WTC11 (cell line): ENCODE measurements at regions not wholly inside any gene's neighbourhood (a gene's known extent, or its start where the extent isn't known, plus 50 kb on each side); places are given as distances from the start of the nearest gene placed in this dataset.

ENCODE experiments used
- ATAC-seq: fragments of 200-7000 bp; cut with Tn5 transposase; 2 replicates; pipeline ENCODE4 v1.10.0; 2021; ENCODE audit warnings: mild to moderate bottlenecking, moderate library complexity
- CTCF ChIA-PET: fragments of 300-600 bp; sonication (Branson Sonifier 250); formaldehyde crosslinking; loops from one replicate; lab custom pipeline; 2021; ENCODE audit warnings: antibody characterized with exemption; lab: Charles Lee
- POLR2A ChIA-PET: fragments of 350-600 bp; sonication (Branson Sonifier 250); formaldehyde crosslinking; loops from one replicate; lab custom pipeline; 2021; ENCODE audit warnings: antibody characterized with exemption; lab: Charles Lee
- DNase-seq: peaks from one replicate; pipeline ENCODE4 v3.0.0; 2021; ENCODE audit warnings: low spot score
- H3K27ac Mint-ChIP-seq: 2 replicates; pipeline ENCODE4 v1.8.0; 2021; ENCODE audit warnings: mixed read lengths
- H3K27me3 Mint-ChIP-seq: 2 replicates; pipeline ENCODE4 v1.8.0; 2021; ENCODE audit warnings: low read depth, mild to moderate bottlenecking, moderate library complexity, mixed read lengths
- H3K36me3 Mint-ChIP-seq: 2 replicates; pipeline ENCODE4 v1.8.0; 2021; ENCODE audit warnings: mixed read lengths
- H3K4me1 Mint-ChIP-seq: 2 replicates; pipeline ENCODE4 v1.8.0; 2022; ENCODE audit warnings: mixed read lengths
- H3K4me3 Mint-ChIP-seq: 2 replicates; pipeline ENCODE4 v1.8.0; 2021; ENCODE audit warnings: mild to moderate bottlenecking, moderate library complexity, mixed read lengths
- H3K9me3 Mint-ChIP-seq: 2 replicates; pipeline ENCODE4 v1.8.0; 2021; ENCODE audit warnings: mixed read lengths
- ESRRA ChIP-seq: sonication (generic); formaldehyde crosslinking; IDR thresholded peaks from 2 replicates; pipeline ENCODE4 v1.8.1; 2022; ENCODE audit warnings: mild to moderate bottlenecking, missing genetic modification reagents, borderline replicate concordance
- ETV6 ChIP-seq: sonication (generic); formaldehyde crosslinking; IDR thresholded peaks from 2 replicates; pipeline ENCODE4 v1.8.1; 2022; ENCODE audit warnings: mild to moderate bottlenecking, missing genetic modification reagents
- FOXJ3 ChIP-seq: sonication (generic); formaldehyde crosslinking; IDR thresholded peaks from 2 replicates; pipeline ENCODE4 v1.9.0; 2021; ENCODE audit warnings: missing genetic modification reagents, mild to moderate bottlenecking, borderline replicate concordance
- FOXP1 ChIP-seq: sonication (generic); formaldehyde crosslinking; IDR thresholded peaks from 2 replicates; pipeline ENCODE4 v1.8.0; 2022; ENCODE audit warnings: missing genetic modification reagents, mild to moderate bottlenecking, moderate library complexity, borderline replicate concordance
- JUN ChIP-seq: sonication (generic); formaldehyde crosslinking; IDR thresholded peaks from 2 replicates; pipeline ENCODE4 v1.8.0; 2023; ENCODE audit warnings: mild to moderate bottlenecking, missing genetic modification reagents
- MXD4 ChIP-seq: fragments of 250-450 bp; sonication (Bioruptor Pico); IDR thresholded peaks from 2 replicates; pipeline ENCODE4 v1.8.0; 2021; ENCODE audit warnings: mild to moderate bottlenecking, moderate library complexity, borderline replicate concordance
- NR1H2 ChIP-seq: sonication (generic); formaldehyde crosslinking; IDR thresholded peaks from 2 replicates; pipeline ENCODE4 v1.9.0; 2021; ENCODE audit warnings: mild to moderate bottlenecking, moderate library complexity, missing genetic modification reagents
- NR2C2 ChIP-seq: sonication (generic); formaldehyde crosslinking; IDR thresholded peaks from 2 replicates; pipeline ENCODE4 v1.8.0; 2022; ENCODE audit warnings: mild to moderate bottlenecking, missing genetic modification reagents
- NR3C1 ChIP-seq: sonication (generic); formaldehyde crosslinking; conservative IDR thresholded peaks from 2 replicates; pipeline ENCODE4 v1.8.1; 2023; ENCODE audit warnings: low read depth, mild to moderate bottlenecking, missing genetic modification reagents
- TEAD1 ChIP-seq: sonication (generic); formaldehyde crosslinking; IDR thresholded peaks from 2 replicates; pipeline ENCODE4 v1.8.0; 2022; ENCODE audit warnings: mild to moderate bottlenecking, missing genetic modification reagents
- ZNF219 ChIP-seq: sonication (generic); formaldehyde crosslinking; IDR thresholded peaks from 2 replicates; pipeline ENCODE4 v1.8.0; 2023; ENCODE audit warnings: missing genetic modification reagents, mild to moderate bottlenecking, borderline replicate concordance
- ZNF232 ChIP-seq: sonication (generic); formaldehyde crosslinking; IDR thresholded peaks from 2 replicates; pipeline ENCODE4 v1.8.0; 2022; ENCODE audit warnings: mild to moderate bottlenecking, missing genetic modification reagents
- ZNF317 ChIP-seq: sonication (generic); formaldehyde crosslinking; IDR thresholded peaks from 2 replicates; pipeline ENCODE4 v1.8.1; 2023; ENCODE audit warnings: low read depth, mild to moderate bottlenecking, moderate library complexity, missing genetic modification reagents, borderline replicate concordance
- ZNF396 ChIP-seq: fragments of 250-450 bp; sonication (Bioruptor Pico); IDR thresholded peaks from 2 replicates; pipeline ENCODE4 v1.8.0; 2021; ENCODE audit warnings: mild to moderate bottlenecking, moderate library complexity, borderline replicate concordance
- TF ChIP-seq, protein P1 (sequence below): sonication (generic); formaldehyde crosslinking; IDR thresholded peaks from 2 replicates; pipeline ENCODE4 v1.8.1; 2023; ENCODE audit warnings: mild to moderate bottlenecking, missing genetic modification reagents
- TF ChIP-seq, protein P2 (sequence below): sonication (generic); formaldehyde crosslinking; conservative IDR thresholded peaks from 2 replicates; pipeline ENCODE4 v1.8.1; 2023; ENCODE audit warnings: mild to moderate bottlenecking, low read depth, missing genetic modification reagents, moderate library complexity
- TF ChIP-seq, protein P3 (sequence below): sonication (generic); formaldehyde crosslinking; IDR thresholded peaks from 2 replicates; pipeline ENCODE4 v1.8.1; 2022; ENCODE audit warnings: missing genetic modification reagents, borderline replicate concordance
- TF ChIP-seq, protein P4 (sequence below): sonication (generic); formaldehyde crosslinking; IDR thresholded peaks from 2 replicates; pipeline ENCODE4 v1.8.1; 2022; ENCODE audit warnings: low read depth, mild to moderate bottlenecking, moderate library complexity, missing genetic modification reagents, borderline replicate concordance

DNA sequence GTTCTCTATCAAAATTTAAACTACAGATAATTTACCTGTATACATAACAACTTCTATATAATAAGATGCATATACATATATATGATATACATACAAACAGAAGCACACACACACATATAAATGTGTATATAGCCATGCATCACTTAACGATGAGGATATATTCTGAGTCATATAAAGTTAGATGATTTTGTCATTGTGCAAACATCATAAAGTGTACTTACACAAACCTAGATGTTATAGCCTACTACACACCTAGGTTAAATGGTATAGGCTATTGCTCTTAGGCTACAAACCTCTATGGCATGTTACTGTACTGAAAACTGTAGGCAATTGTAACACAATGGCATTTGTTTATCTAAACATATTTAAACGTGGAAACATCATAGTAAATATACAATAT lies 937.6 kb upstream of the KCND2 start:
- Mint-ChIP-seq H3K9me3 (no peaks in the 10 kb centered on the region), H3K4me3 (no peak overlapping the region), H3K4me1 (no peaks in the 10 kb centered on the region), H3K27me3 (no peaks in the 10 kb centered on the region), H3K36me3 (no peaks in the 10 kb centered on the region), H3K27ac (no peak overlapping the region)
- no peak for ATAC-seq
- TF ChIP-seq, protein P1, sequence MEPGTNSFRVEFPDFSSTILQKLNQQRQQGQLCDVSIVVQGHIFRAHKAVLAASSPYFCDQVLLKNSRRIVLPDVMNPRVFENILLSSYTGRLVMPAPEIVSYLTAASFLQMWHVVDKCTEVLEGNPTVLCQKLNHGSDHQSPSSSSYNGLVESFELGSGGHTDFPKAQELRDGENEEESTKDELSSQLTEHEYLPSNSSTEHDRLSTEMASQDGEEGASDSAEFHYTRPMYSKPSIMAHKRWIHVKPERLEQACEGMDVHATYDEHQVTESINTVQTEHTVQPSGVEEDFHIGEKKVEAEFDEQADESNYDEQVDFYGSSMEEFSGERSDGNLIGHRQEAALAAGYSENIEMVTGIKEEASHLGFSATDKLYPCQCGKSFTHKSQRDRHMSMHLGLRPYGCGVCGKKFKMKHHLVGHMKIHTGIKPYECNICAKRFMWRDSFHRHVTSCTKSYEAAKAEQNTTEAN (CRISPR knock-in tag): no peak
- TF ChIP-seq ZNF219: no peak
- no peak for TF ChIP-seq NR3C1 (CRISPR knock-in tag)
- no peak for TF ChIP-seq ETV6 (CRISPR knock-in tag)
- TF ChIP-seq ZNF232: no peak
- TF ChIP-seq ZNF317 (CRISPR knock-in tag): no peak
- no peak for TF ChIP-seq JUN (CRISPR knock-in tag)
- TF ChIP-seq ESRRA (CRISPR knock-in tag): no peak
- TF ChIP-seq, protein P2, sequence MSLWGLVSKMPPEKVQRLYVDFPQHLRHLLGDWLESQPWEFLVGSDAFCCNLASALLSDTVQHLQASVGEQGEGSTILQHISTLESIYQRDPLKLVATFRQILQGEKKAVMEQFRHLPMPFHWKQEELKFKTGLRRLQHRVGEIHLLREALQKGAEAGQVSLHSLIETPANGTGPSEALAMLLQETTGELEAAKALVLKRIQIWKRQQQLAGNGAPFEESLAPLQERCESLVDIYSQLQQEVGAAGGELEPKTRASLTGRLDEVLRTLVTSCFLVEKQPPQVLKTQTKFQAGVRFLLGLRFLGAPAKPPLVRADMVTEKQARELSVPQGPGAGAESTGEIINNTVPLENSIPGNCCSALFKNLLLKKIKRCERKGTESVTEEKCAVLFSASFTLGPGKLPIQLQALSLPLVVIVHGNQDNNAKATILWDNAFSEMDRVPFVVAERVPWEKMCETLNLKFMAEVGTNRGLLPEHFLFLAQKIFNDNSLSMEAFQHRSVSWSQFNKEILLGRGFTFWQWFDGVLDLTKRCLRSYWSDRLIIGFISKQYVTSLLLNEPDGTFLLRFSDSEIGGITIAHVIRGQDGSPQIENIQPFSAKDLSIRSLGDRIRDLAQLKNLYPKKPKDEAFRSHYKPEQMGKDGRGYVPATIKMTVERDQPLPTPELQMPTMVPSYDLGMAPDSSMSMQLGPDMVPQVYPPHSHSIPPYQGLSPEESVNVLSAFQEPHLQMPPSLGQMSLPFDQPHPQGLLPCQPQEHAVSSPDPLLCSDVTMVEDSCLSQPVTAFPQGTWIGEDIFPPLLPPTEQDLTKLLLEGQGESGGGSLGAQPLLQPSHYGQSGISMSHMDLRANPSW (CRISPR knock-in tag): no peak
- TF ChIP-seq NR2C2: no peak
- no peak for TF ChIP-seq TEAD1 (CRISPR knock-in tag)
- no peak for TF ChIP-seq MXD4 (CRISPR knock-in tag)
- DNase-seq: no peak
- ChIA-PET POLR2A (no interaction called here), CTCF (no interaction called here)

DNA sequence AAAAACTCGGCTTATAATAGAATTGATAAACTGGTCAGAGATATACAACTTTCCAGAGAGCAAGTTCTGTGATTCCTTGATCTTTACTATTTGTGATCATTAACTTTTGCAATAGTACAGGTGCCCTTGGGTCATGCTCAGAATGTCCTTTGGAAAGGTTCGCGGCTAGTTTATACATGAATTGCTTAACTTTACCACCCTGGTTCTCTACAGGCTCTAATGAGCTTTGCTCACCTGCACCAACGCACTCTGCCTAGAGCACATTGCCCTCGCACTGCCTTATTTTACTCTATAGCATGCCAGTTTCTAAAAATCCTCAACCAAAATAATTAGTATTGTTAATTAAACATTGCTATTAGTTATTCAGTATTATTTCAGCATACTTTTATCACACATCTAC lies 931.2 kb upstream of the KCND2 start:
- H3K9me3 Mint-ChIP-seq: no peaks in the 10 kb centered on the region
- ATAC-seq (no peak), DNase-seq (no peak)
- ChIA-PET CTCF (no interaction called here), POLR2A (no interaction called here)
- no peak overlapping the region for H3K4me3 Mint-ChIP-seq
- H3K4me1 Mint-ChIP-seq: no peaks in the 10 kb centered on the region
- H3K27me3 Mint-ChIP-seq: no peaks in the 10 kb centered on the region
- no peaks in the 10 kb centered on the region for H3K36me3 Mint-ChIP-seq
- no peak overlapping the region for H3K27ac Mint-ChIP-seq
- TF ChIP-seq FOXP1 (CRISPR knock-in tag) (no peak), FOXJ3 (CRISPR knock-in tag) (no peak), ZNF396 (CRISPR knock-in tag) (no peak), NR1H2 (CRISPR knock-in tag) (no peak)
- TF ChIP-seq, protein P3, sequence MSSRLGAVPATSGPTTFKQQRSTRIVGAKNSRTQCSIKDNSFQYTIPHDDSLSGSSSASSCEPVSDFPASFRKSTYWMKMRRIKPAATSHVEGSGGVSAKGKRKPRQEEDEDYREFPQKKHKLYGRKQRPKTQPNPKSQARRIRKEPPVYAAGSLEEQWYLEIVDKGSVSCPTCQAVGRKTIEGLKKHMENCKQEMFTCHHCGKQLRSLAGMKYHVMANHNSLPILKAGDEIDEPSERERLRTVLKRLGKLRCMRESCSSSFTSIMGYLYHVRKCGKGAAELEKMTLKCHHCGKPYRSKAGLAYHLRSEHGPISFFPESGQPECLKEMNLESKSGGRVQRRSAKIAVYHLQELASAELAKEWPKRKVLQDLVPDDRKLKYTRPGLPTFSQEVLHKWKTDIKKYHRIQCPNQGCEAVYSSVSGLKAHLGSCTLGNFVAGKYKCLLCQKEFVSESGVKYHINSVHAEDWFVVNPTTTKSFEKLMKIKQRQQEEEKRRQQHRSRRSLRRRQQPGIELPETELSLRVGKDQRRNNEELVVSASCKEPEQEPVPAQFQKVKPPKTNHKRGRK (CRISPR knock-in tag): no peak
- TF ChIP-seq, protein P4, sequence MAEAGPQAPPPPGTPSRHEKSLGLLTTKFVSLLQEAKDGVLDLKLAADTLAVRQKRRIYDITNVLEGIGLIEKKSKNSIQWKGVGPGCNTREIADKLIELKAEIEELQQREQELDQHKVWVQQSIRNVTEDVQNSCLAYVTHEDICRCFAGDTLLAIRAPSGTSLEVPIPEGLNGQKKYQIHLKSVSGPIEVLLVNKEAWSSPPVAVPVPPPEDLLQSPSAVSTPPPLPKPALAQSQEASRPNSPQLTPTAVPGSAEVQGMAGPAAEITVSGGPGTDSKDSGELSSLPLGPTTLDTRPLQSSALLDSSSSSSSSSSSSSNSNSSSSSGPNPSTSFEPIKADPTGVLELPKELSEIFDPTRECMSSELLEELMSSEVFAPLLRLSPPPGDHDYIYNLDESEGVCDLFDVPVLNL (CRISPR knock-in tag): no peak
